DOHH2 (cell line): ENCODE measurements at regions not wholly inside any gene's neighbourhood (a gene's known extent, or its start where the extent isn't known, plus 50 kb on each side); places are given as distances from the start of the nearest gene placed in this dataset.

Source experiments
- H3F3A ChIP-seq: fragments of 200-600 bp; sonication (generic), shearing (Covaris generic); 2 replicates; pipeline ENCODE4 v1.6.0; 2016; ENCODE audit warnings: antibody characterized with exemption, mild to moderate bottlenecking; ENCODE audit not compliant: control insufficient read depth, insufficient read depth
- H3K27ac ChIP-seq: fragments of 200-600 bp; sonication (generic); 2 replicates; pipeline ENCODE4 v1.5.1; 2014; ENCODE audit warnings: low read depth, mild to moderate bottlenecking, low read length, moderate library complexity
- H3K27me3 ChIP-seq: fragments of 200-600 bp; sonication (generic); 2 replicates; pipeline ENCODE4 v1.6.1; 2014; ENCODE audit warnings: mild to moderate bottlenecking, low read length, mixed read lengths; ENCODE audit not compliant: control insufficient read depth
- H3K36me3 ChIP-seq: fragments of 200-600 bp; sonication (generic); 2 replicates; pipeline ENCODE4 v1.6.1; 2014; ENCODE audit warnings: mild to moderate bottlenecking, low read length, moderate library complexity, mixed read lengths; ENCODE audit not compliant: control insufficient read depth
- H3K4me1 ChIP-seq: fragments of 200-600 bp; sonication (generic); 2 replicates; pipeline ENCODE4 v1.6.1; 2014; ENCODE audit warnings: mild to moderate bottlenecking, low read length, mixed read lengths; ENCODE audit not compliant: control insufficient read depth
- H3K4me2 ChIP-seq: fragments of 200-600 bp; sonication (generic); 2 replicates; pipeline ENCODE4 v1.6.0; 2014; ENCODE audit warnings: mild to moderate bottlenecking, low read length, moderate library complexity
- H3K4me3 ChIP-seq: fragments of 200-600 bp; sonication (generic); 2 replicates; pipeline ENCODE4 v1.5.1; 2014; ENCODE audit warnings: mild to moderate bottlenecking, low read length, mixed read lengths
- H3K79me2 ChIP-seq: fragments of 200-600 bp; sonication (generic); 2 replicates; pipeline ENCODE4 v1.6.1; 2014; ENCODE audit warnings: mild to moderate bottlenecking, low read length, mixed read lengths; ENCODE audit not compliant: control insufficient read depth
- H3K9me2 ChIP-seq: fragments of 200-600 bp; sonication (generic); replicated peaks from 2 replicates; pipeline ENCODE4 v1.6.1; 2014; ENCODE audit warnings: mild to moderate bottlenecking, low read length, mixed read lengths; ENCODE audit not compliant: control insufficient read depth
- H3K9me3 ChIP-seq: fragments of 200-600 bp; sonication (generic); 2 replicates; pipeline ENCODE4 v1.6.1; 2014; ENCODE audit warnings: antibody characterized with exemption, low read length, mixed read lengths; ENCODE audit not compliant: control insufficient read depth, insufficient read depth
- H4K20me1 ChIP-seq: fragments of 200-600 bp; sonication (generic); 2 replicates; pipeline ENCODE4 v1.6.0; 2014; ENCODE audit warnings: low read depth, mild to moderate bottlenecking, antibody characterized with exemption, low read length, moderate library complexity; ENCODE audit not compliant: control insufficient read depth, insufficient read depth
- EZH2phosphoT487 ChIP-seq: fragments of 200-600 bp; sonication (generic); IDR thresholded peaks from 2 replicates; pipeline ENCODE4 v1.6.1; 2017; ENCODE audit warnings: borderline replicate concordance, mild to moderate bottlenecking, antibody characterized with exemption, low read length, moderate library complexity, mixed read lengths
- TF ChIP-seq, protein P1 (sequence below): fragments of 200-600 bp; sonication (generic); IDR thresholded peaks from one replicate; pipeline ENCODE4 v1.5.1; 2014; ENCODE audit warnings: antibody characterized with exemption, mild to moderate bottlenecking, low read depth, low read length; ENCODE audit not compliant: poor library complexity, severe bottlenecking

DNA sequence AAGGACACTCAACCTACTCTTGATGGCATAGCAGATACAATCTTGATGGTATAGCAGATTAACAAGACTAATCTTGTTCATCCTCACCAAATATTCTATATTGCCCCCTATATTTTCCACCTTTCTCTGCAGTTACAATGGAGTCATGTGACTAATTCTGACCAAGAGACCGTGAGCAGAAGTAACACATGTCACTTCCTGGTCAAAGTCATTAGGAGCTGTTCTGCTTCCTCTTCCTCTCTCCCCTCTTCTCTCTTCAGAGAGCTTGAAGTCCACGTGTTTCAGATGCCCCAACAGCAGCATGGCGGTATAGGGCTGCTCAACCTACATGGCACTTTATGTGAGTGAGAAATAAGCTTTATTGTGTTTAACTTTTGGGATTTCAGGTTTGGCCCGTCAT lies 55.3 kb upstream of the ERCC4 start:
- Histone ChIP-seq H4K20me1 (no peaks in the 10 kb centered on the region), H3K79me2 (no peaks in the 10 kb centered on the region), H3K4me2 (peak overlapping the region; percentile 44), H3K9me3 (peaks cover 25% of the 10 kb centered on the region), H3F3A (no peaks in the 10 kb centered on the region), H3K27me3 (0 out of 2 replicates have a peak, but pooled peaks cover 2% of the 10 kb centered on the region), H3K36me3 (no peaks in the 10 kb centered on the region), H3K4me1 (peaks cover 8% of the 10 kb centered on the region), H3K9me2 (no peaks in the 10 kb centered on the region), H3K4me3 (peak overlapping the region; percentile 15), H3K27ac (no peak overlapping the region)
- TF ChIP-seq, protein P1, sequence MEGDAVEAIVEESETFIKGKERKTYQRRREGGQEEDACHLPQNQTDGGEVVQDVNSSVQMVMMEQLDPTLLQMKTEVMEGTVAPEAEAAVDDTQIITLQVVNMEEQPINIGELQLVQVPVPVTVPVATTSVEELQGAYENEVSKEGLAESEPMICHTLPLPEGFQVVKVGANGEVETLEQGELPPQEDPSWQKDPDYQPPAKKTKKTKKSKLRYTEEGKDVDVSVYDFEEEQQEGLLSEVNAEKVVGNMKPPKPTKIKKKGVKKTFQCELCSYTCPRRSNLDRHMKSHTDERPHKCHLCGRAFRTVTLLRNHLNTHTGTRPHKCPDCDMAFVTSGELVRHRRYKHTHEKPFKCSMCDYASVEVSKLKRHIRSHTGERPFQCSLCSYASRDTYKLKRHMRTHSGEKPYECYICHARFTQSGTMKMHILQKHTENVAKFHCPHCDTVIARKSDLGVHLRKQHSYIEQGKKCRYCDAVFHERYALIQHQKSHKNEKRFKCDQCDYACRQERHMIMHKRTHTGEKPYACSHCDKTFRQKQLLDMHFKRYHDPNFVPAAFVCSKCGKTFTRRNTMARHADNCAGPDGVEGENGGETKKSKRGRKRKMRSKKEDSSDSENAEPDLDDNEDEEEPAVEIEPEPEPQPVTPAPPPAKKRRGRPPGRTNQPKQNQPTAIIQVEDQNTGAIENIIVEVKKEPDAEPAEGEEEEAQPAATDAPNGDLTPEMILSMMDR, result peak; percentile 13
- TF ChIP-seq EZH2phosphoT487, result no peak

DNA sequence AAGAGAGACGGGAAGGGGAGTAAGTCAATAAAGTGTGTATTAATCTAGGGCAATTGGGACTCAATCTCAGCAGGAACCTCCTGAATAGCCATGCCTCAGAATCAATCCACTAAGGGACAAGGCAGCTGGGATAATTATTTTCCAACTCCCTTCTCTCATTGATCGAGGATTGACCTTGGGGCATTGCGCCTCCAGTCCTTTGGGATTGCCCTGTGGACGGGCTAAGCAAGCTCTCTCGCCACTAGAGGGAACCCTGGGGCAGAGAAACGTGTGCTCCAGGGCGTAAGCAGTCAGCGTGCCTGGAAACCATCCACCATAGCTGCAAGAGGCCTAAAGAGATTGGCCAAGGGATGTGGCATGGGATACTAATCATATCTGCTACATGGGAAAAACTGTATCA lies 53.9 kb upstream of the ERCC4 start:
- H3F3A ChIP-seq, result no peaks in the 10 kb centered on the region
- H3K27ac ChIP-seq, result no peak overlapping the region
- 0 out of 2 replicates have a peak, but pooled peaks cover 2% of the 10 kb centered on the region for H3K27me3 ChIP-seq
- no peak for TF ChIP-seq EZH2phosphoT487
- TF ChIP-seq, protein P1, result peak; percentile 72
- H3K36me3 ChIP-seq, result no peaks in the 10 kb centered on the region
- H3K4me2 ChIP-seq, result no peak overlapping the region
- H3K79me2 ChIP-seq, result no peaks in the 10 kb centered on the region
- H4K20me1 ChIP-seq, result no peaks in the 10 kb centered on the region
- peaks cover 8% of the 10 kb centered on the region for H3K4me1 ChIP-seq
- H3K9me2 ChIP-seq, result no peaks in the 10 kb centered on the region
- no peak overlapping the region for H3K4me3 ChIP-seq
- peaks cover 25% of the 10 kb centered on the region for H3K9me3 ChIP-seq
